Adrenal gland (tissue), 5 donors: ENCODE measurements at regions not wholly inside any gene's neighbourhood (a gene's known extent, or its start where the extent isn't known, plus 50 kb on each side); places are given as distances from the start of the nearest gene placed in this dataset.

Source experiments
- POLR2A ChIP-seq, 2 donors: fragments of 450-650 bp; IDR thresholded peaks; one replicate each; pipeline ENCODE4 v1.6.1; 2017; ENCODE audit warnings: antibody characterized with exemption in 2 of 2, mild to moderate bottlenecking in 2 of 2, moderate library complexity in 1 of 2
- TF ChIP-seq, protein P1 (sequence below), 6 experiments: fragments of 450-650 bp in 4 of 6; fragments of 200-600 bp in 2 of 6; sonication (generic) in 1 of 6; IDR thresholded peaks; 1 replicate in 5 of 6; 2 replicates in 1 of 6; pipeline versions ENCODE4 v1.5.1 to v1.8.0; 2016 to 2021; ENCODE audit warnings: antibody characterized with exemption in 6 of 6, mild to moderate bottlenecking in 2 of 6, moderate library complexity in 1 of 6
- donor health status: DM: no; HTN: no; CAD: no.

DNA sequence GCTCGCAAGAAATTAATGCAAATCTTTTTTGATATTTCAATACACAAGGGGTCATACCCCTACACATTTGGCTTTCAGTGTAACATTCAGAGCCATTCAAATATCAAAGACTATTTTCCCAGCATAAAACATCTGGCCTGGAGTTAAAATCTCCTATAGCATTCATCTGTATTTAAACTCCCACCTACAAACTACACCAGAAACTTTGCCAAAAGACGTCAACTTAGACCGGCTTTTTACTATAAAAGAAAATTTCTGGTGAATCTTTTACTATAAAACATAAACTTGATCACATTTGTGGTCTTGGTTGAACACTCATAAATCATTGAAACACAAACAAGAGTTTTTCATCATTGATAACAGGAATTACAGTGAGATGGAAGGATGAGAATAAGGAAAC, 473.3 kb upstream of the DCN start:
- TF ChIP-seq, protein P1, sequence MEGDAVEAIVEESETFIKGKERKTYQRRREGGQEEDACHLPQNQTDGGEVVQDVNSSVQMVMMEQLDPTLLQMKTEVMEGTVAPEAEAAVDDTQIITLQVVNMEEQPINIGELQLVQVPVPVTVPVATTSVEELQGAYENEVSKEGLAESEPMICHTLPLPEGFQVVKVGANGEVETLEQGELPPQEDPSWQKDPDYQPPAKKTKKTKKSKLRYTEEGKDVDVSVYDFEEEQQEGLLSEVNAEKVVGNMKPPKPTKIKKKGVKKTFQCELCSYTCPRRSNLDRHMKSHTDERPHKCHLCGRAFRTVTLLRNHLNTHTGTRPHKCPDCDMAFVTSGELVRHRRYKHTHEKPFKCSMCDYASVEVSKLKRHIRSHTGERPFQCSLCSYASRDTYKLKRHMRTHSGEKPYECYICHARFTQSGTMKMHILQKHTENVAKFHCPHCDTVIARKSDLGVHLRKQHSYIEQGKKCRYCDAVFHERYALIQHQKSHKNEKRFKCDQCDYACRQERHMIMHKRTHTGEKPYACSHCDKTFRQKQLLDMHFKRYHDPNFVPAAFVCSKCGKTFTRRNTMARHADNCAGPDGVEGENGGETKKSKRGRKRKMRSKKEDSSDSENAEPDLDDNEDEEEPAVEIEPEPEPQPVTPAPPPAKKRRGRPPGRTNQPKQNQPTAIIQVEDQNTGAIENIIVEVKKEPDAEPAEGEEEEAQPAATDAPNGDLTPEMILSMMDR (IDR thresholded peaks at IDR 0.05): no peak
- TF ChIP-seq POLR2A (IDR thresholded peaks at IDR 0.05): no peak
